Hypothalamus (tissue), 51 donors: ENCODE measurements at regions not wholly inside any gene's neighbourhood (a gene's known extent, or its start where the extent isn't known, plus 50 kb on each side); places are given as distances from the start of the nearest gene placed in this dataset.
"Not testable (repeated sequence)": the region's sequence is repeated elsewhere in the genome, so short reads cannot be mapped to it uniquely, and the experiment has no call there.

Experiments used
- DNase-seq, 51 donors: peaks; one replicate each; lab custom pipeline; 2025; lab: John Stamatoyannopoulos, UW

DNA sequence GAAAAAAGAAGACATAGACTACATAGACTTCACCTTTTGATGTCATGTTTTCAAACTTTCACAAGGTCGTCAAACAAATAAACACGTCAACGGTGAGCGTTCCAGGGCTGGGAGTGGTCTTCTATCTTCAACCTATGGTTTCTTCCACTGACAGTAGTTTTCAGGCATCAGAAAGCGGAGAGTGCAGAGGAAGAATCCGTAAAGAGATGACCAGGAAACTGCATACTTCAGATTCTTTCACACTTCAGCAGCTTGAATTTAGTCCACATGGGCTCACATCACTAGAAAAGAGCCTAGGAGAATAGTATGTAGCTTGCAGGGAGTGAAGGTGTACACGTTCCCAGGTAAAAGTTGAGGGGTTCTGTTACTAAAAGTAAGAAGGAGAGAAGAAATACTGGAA lies 58.5 kb downstream of the NPY1R start:
- no peak for DNase-seq

DNA sequence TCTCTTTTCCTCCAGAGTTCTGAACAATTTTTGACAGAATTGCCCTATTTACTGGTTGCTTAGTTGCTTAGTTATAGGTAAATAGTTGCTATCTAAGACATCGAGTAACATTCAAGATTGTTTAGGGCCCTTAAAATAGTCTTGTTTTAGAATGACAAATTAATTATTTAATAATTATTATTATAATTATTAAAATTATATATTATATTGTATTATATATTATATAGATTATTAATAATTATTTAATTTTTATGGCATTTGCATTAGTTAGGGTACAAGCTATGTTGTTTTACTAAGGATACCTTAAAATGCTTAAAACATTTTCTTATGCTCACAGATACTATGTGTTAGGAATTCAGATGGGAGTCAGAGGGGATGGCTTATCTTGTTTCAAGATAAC lies 59.2 kb downstream of the NPY1R start:
- DNase-seq = no peak

DNA sequence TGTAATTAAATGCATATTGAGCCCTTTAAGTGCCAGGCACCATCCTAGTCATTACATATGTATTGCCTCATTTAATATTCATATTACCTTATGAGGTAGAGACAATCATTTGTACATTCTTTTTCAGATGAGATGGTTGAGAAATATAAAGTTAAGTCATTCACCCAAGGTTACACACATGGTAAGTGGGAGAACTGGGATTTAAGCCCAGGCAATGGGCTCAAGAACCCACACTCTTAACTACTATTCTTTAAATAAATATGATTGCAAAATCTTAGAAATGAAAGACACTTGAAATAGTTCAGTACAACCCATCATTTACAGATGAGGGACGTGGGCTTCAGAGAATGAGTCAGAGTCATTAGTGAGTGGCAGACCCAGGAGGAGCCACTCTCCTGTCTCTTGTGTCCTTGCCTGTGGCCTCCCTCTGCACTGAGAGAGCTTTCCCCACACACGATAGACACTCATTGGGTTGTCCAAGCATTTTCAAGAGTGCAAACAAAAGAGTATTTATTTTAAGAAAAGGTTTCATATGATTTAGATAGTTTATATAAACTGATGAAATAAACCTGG lies 60.8 kb downstream of the NPY1R start:
- no peak for DNase-seq

DNA sequence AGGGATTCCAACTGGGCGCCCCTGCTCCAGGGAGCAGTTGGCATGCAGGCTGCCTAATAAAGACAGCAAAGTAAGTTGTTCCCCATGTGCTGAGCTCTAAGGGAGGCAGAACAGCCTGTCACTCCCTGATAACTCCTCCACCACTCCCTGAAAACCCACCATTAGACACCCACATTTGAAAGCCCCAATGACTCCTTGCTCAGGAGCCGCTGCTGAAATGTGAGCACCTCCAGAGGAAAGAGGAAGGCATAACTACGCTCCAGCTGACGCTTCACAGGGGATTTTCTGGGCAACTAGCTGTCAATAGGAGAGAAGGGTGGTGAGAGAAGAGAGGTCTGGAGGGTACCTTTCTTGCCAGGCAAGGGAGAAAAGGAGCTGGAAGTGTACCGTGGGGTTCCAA lies 62.5 kb downstream of the NPY1R start:
- DNase-seq = no peak

DNA sequence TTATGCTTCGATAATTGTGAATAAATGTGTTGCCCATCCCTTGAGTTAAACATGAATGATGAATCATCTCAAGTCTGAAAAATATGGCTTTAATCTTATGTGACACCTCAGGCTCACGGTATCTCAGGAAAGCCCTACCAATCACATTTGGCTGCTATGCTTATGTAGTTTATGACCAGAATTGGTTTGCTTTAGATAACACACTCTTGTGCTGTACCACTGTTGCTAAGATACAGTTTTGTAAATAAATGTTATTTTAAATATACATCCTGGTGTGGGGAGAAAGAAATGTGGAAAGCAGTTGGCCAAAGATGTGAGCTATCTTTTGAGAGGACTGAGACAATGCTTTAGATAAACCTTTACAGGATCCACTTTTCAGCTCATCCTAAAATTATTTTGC lies 63.2 kb downstream of the NPY1R start:
- DNase-seq = no peak

DNA sequence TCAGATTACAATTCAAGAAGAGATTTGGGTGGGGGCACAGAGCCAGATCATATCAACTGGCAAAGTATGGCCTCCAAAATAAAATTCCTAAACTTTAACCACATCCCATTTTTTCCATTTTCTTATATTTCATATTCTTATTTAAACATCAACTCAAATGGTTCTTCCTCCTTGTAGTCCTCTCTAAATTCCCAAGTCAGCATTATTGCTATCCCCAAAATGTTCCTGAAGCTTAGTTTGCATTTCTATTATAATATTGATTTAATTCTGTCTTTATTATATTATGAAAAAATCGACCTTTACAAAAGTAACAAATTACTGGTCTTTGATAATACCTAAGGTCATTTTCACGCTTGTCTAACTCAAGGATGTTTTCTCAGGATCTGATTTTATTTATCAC lies 67.5 kb downstream of the NPY1R start:
- DNase-seq = no peak

DNA sequence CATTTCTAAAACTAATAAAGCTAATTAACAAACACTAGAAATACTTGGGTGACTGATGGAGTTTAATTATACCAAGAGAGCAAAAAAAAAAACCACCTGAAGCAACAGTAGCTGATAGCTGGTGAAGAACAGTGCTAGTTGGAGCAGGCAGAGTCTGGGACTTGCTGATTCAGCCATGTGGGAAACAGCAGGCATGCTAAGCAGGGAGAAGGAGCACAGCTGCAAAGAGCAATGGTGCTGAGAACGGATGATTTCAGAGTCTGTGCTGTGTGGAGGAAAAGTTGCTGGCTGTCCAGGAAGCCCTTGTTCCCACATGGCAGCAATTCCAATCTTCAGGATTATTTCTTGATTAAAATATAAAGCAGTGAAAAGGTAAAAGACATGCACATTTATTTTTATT lies 68.8 kb downstream of the NPY1R start:
- peak in 1 of 51 donors; percentile 1 for DNase-seq

DNA sequence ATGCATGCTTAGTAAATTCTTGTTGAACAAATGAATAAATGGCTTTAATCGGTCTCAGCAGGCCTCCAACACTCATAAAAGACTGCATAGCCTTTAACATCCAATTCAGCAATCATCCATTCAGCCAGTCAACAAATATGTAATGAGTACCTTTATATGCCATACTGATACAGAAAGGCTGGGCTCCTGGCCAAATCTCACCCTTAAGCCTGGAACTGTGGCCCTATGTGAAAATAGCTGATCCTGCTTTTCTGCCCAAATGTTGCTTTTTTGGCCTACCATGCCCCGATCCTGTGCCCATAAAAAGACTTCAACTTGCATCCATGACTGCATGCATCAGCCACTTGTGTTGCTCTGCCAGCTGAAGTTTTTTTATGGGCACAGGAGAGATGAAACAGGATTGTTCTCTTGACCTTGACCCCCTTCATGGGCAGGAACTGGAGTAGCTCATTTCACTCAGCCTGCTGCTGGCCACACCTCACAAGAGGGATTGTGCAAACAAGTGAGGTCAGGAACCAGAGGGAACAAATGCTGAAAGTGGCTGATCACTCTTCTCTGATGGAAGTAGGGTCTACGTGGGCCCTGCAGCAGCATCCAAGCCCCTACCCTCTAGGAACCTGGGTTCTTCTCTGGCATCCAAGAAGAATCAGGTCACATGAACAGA lies 75.6 kb downstream of the NPY1R start:
- DNase-seq = no peak

DNA sequence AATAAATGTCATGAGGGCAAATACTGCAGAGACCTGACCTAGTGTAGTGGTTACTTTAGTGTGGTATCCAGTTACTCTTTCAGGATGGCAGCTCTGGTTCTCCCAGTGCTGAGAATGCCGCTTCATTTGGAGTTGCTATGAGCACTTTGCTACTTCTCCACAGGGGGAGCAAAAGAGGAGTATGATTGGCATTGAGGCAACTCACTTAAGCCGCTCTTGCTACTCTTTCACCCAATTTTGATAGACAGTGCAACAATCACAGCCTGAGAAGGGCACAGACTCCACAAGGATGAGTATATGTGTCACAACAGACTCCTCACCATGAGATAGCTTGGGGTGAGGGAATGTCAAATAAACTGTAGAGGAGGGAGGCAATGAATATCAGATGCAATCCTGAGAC lies 81.2 kb downstream of the NPY1R start:
- DNase-seq = no peak

DNA sequence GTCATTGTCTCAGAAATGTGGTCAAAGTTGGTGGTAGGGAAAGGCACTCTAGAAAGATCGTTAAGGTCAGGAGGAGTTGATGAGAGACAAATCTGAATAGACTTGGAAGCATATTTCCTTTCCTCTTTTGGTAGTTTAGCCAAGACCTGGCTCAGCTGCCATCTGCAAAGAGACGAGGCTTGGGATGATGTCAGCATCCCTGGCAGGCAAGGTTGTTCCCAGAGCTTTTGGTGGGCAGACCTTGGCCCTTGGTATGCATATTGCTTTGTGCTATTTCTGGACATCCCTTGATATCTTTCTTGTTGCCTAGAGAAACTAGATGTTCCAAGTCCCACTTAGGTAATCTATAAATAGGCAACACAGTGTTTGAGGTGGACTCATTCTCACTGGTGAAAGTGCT lies 82.4 kb upstream of the NAF1 start:
- DNase-seq = no peak

DNA sequence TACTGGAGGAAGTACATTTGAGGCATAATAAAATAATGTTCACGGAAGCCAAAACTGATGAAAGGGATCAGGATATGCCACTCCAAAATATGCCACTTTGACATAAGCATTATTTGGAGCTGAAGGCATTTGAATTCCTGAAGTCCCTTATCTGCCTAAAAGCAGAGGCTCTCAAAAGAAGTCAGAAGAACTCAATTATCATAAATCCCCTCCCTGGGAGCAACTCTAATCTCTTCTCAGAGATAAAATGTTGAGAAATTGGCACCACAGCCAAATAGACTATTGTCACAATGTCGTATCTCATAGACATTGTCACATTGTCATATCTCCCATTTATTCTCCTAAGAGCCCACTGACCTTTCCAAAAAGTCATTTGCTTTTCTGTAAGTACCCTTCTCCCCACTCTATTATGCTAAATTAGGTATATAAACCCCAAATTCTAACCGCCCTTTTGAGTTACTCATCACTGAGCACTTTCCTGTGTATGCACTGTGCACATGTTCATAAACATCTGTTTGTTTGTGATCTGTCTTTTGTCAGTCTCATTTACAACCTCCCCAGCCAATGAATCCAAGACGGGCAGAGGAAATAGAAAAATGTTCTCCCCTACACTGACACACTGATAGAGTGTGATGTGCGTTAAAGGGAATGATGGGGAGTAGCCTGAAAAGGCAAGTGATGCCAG lies 78.5 kb upstream of the NAF1 start:
- no peak for DNase-seq

DNA sequence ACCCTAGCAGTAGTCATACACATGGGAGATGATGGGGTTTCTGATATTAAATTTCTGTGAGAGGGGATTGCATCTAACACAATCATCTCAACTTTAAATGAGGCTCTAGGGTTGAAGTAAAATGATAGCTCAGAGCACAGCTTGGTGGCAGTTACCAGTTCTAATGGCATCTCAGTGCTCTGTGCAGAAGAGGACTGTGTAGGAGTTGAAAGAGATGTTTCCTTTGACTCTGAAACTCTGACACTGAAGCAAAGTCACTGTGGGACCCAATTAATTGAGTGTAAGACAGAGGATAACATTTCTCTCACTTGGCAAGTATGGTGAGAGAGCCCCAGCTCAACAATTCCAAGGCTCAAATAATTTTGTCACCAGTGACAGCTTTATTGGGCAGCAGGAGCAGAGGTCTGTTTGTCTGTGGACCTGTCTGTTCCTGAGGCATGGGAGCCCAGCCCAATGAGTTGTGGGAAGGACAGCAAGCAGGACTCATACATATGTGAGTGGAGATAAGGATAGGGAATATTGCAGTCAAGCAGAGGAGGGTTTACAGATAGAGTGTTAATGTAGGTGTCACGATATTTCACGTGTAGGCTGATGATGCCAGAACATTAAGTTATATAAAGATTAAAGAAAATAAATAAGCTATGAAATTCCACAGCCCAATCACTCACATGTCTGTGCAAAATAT lies 76.7 kb upstream of the NAF1 start:
- DNase-seq = no peak

DNA sequence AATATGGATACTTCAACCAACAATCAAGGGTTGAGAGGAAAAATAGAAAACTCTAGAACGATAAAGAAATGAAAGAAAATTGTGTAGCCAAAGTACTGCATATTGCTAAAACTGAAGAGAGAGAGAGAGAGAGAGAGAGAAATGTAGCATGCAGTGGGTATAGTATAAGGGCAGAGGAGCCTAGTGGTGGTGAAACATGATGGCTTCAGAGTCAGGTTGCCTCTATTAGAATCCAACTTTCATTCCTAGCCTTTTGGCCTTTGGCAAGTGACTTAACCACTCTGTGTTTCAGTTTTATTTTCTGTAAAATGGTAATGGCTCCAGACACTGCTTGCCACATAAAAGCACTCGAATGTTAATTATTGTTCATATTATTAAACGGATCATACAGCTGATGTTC lies 71.2 kb upstream of the NAF1 start:
- no peak for DNase-seq

DNA sequence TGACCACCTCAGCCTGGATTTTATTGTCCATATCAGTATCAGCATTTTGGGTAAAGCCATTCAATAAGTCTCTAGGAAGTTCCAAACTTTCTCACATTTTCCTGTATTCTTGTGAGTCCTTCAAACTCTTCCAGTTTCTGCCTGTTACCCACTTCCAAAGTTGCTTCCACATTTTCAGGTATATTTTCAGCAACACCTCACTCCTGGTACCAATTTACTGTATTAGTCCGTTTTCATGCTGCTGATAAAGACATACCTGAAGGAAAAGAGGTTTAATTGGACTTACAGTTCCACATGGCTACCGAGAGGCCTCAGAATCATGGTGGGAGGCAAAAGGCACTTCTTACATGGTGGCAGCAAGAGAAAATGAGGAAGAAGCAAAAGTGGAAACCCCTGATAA lies 69.7 kb upstream of the NAF1 start:
- DNase-seq = not testable (repeated sequence)

DNA sequence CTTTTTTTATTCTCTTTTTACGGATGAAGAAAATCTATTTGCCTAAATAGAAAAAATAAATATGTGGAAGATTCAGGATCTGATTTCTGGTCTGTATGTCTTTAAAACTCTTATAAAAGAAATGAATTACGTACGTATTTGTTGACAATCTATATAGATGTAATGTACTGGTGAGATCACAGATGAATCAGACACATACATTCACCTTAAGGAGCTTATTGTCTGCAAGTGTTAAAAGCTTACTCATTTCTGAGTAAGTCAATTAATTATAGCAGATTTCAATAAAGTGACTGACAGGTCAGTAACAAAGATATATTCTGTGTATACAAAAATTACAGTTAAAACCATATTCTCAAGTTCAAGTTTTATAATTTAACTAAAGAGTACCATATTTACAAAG lies 66.6 kb upstream of the NAF1 start:
- DNase-seq = no peak

DNA sequence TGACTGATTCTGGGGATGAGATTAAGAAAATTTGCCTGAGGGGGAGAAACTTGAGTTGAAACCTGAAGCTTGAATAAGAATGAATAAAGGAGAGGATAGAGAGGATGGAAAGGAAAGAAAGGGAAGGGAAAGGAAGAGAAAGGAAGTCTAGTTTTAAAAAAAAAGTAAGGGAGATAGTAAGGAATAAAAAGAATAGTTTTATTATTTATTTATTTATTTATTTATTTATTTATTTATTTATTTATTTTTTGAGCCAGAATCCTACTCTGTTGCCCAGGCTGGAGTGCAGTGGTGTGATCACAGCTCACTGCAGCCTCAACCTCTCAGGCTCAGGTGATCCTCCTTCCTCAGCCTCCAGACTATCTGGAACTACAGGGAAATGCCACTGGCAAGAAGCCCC lies 62.0 kb upstream of the NAF1 start:
- no peak for DNase-seq

DNA sequence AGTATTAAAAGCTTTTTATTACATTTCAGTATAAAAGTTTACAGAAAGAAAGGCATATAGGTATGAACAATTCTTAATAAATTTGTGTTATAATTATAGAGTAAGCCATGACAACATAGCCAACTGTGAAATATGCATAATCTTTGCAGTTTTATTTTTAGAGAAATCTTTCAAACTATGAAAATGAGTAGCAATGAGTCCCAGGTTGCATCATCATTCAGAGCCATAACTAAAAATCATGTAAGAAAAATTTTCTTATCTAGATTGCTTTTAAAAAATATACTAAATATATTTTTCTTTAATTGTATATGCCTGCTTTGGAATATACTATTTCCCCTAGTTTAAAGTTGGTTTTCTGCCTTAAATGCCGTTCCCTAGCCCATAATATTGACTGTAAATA lies 54.8 kb upstream of the NAF1 start:
- no peak for DNase-seq

DNA sequence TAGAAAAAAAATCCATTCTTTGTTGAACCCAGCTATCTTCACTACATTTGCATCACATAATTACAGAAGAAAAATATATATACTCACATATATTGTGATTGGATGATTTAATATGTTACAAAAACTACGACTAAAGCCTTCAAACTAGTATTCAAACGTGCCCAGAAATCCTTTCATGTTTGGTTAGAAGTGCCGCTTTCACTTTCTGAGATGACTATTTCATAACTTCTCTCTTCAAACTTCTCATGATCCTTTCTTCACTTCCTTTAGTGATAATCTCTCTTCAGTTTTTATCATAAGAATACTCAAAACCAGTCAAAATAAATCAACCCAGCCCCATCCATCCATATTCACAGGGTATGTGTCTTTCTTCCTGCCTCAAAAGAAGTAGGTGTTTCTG lies 50.8 kb upstream of the NAF1 start:
- no peak for DNase-seq
